Neural cell (in vitro differentiated cells): ENCODE measurements at regions not wholly inside any gene's neighbourhood (a gene's known extent, or its start where the extent isn't known, plus 50 kb on each side); places are given as distances from the start of the nearest gene placed in this dataset.

Experiments
- H2AFZ ChIP-seq: fragments of 200-600, 300-800 bp; sonication (generic), shearing (Covaris generic); 2 replicates; pipeline ENCODE4 v1.6.0; 2014; ENCODE audit warnings: low read depth, mild to moderate bottlenecking, antibody characterized with exemption, low read length, moderate library complexity
- H3F3A ChIP-seq: fragments of 200-600 bp; shearing (Covaris generic); 2 replicates; pipeline ENCODE4 v1.6.1; 2016; ENCODE audit warnings: mild to moderate bottlenecking, moderate library complexity, mixed read lengths, antibody characterized with exemption, low read length; ENCODE audit not compliant: insufficient read depth, poor library complexity, severe bottlenecking
- H3K27ac ChIP-seq: fragments of 200-600, 300-800 bp; sonication (generic), shearing (Covaris generic); 2 replicates; pipeline ENCODE4 v1.5.1; 2014; ENCODE audit warnings: mild to moderate bottlenecking, low read length, moderate library complexity
- H3K27me3 ChIP-seq: fragments of 300-800, 200-600 bp; sonication (generic), shearing (Covaris generic); 2 replicates; pipeline ENCODE4 v1.6.0; 2014; ENCODE audit warnings: mild to moderate bottlenecking, low read depth, low read length, moderate library complexity; ENCODE audit not compliant: insufficient read depth
- H3K36me3 ChIP-seq: fragments of 300-800, 200-600 bp; sonication (generic), shearing (Covaris generic); 2 replicates; pipeline ENCODE4 v1.5.1; 2014; ENCODE audit warnings: mild to moderate bottlenecking, antibody characterized with exemption, low read length, moderate library complexity; ENCODE audit not compliant: insufficient read depth
- H3K4me2 ChIP-seq: fragments of 300-800, 200-600 bp; sonication (generic), shearing (Covaris generic); 2 replicates; pipeline ENCODE4 v1.6.0; 2014; ENCODE audit warnings: mild to moderate bottlenecking, low read length
- H3K4me3 ChIP-seq: fragments of 300-800, 200-600 bp; sonication (generic), shearing (Covaris generic); 2 replicates; pipeline ENCODE4 v1.5.1; 2014; ENCODE audit warnings: mild to moderate bottlenecking, low read length, moderate library complexity
- H3K79me2 ChIP-seq: fragments of 200-600 bp; shearing (Covaris generic); replicated peaks from 2 replicates; pipeline ENCODE4 v1.6.0; 2014; ENCODE audit warnings: mild to moderate bottlenecking, low read length, moderate library complexity; ENCODE audit not compliant: insufficient read depth
- H3K9ac ChIP-seq: fragments of 300-800, 200-600 bp; sonication (generic), shearing (Covaris generic); 2 replicates; pipeline ENCODE4 v1.6.1; 2016; ENCODE audit warnings: mild to moderate bottlenecking, low read length, mixed read lengths
- H3K9me2 ChIP-seq: fragments of 200-600 bp; shearing (Covaris generic); 2 replicates; pipeline ENCODE4 v1.6.1; 2016; ENCODE audit warnings: mild to moderate bottlenecking, low read length, mixed read lengths; ENCODE audit not compliant: insufficient read depth
- H3K9me3 ChIP-seq: fragments of 200-600, 300-800 bp; sonication (generic), shearing (Covaris generic); 2 replicates; pipeline ENCODE4 v1.6.1; 2016; ENCODE audit warnings: mild to moderate bottlenecking, mixed run types, low read length, moderate library complexity, mixed read lengths
- H4K20me1 ChIP-seq: fragments of 200-600 bp; shearing (Covaris generic); 2 replicates; pipeline ENCODE4 v1.6.1; 2016; ENCODE audit warnings: mild to moderate bottlenecking, mixed run types; ENCODE audit not compliant: insufficient read depth
- CTCF ChIP-seq: fragments of 450-650 bp; IDR thresholded peaks from 2 replicates; pipeline ENCODE4 v1.5.1; 2014; ENCODE audit warnings: antibody characterized with exemption, mild to moderate bottlenecking, moderate library complexity; ENCODE audit not compliant: poor library complexity, severe bottlenecking
- EP300 ChIP-seq: fragments of 450-650 bp; conservative IDR thresholded peaks from 2 replicates; pipeline ENCODE4 v1.6.1; 2014; ENCODE audit warnings: antibody characterized with exemption, mild to moderate bottlenecking, moderate library complexity; ENCODE audit not compliant: poor library complexity, severe bottlenecking
- EZH2 ChIP-seq: fragments of 200-600, 300-800 bp; shearing (Covaris generic), sonication (generic); IDR thresholded peaks from 2 replicates; pipeline ENCODE4 v1.6.1; 2014; ENCODE audit warnings: antibody characterized with exemption, low read length, borderline replicate concordance, mild to moderate bottlenecking; ENCODE audit not compliant: insufficient read depth, poor library complexity, severe bottlenecking
- MXI1 ChIP-seq: fragments of 450-650 bp; conservative IDR thresholded peaks from 2 replicates; pipeline ENCODE4 v1.6.1; 2014; ENCODE audit warnings: antibody characterized with exemption, mild to moderate bottlenecking; ENCODE audit not compliant: poor library complexity, severe bottlenecking
- POLR2AphosphoS5 ChIP-seq: IDR thresholded peaks from 2 replicates; pipeline ENCODE4 v1.6.1; 2012
- RAD21 ChIP-seq: fragments of 450-650 bp; conservative IDR thresholded peaks from 2 replicates; pipeline ENCODE4 v1.6.1; 2014; ENCODE audit warnings: antibody characterized with exemption, mild to moderate bottlenecking, moderate library complexity
- REST ChIP-seq: IDR thresholded peaks from 2 replicates; pipeline ENCODE4 v1.6.1; 2012; ENCODE audit warnings: borderline replicate concordance
- SMC3 ChIP-seq: fragments of 450-650 bp; conservative IDR thresholded peaks from 2 replicates; pipeline ENCODE4 v1.6.1; 2014; ENCODE audit warnings: antibody characterized with exemption, mild to moderate bottlenecking, moderate library complexity; ENCODE audit not compliant: poor library complexity
- TAF1 ChIP-seq: IDR thresholded peaks from 2 replicates; pipeline ENCODE4 v1.6.1; 2012; ENCODE audit warnings: low read depth

GRCh38 chr4:75235359-75235951 is 278.7 kb downstream of the RCHY1 start:
- H3K4me2 ChIP-seq, result no peak overlapping the region
- H3K36me3 ChIP-seq, result no peaks in the 10 kb centered on the region
- no peaks in the 10 kb centered on the region for H3K27me3 ChIP-seq
- H3F3A ChIP-seq, result no peaks in the 10 kb centered on the region
- H4K20me1 ChIP-seq, result no peaks in the 10 kb centered on the region
- H3K79me2 ChIP-seq, result no peaks in the 10 kb centered on the region
- no peaks in the 10 kb centered on the region for H3K9me2 ChIP-seq
- no peak overlapping the region for H3K27ac ChIP-seq
- H3K4me3 ChIP-seq, result no peak overlapping the region
- H3K9me3 ChIP-seq, result no peaks in the 10 kb centered on the region
- no peak overlapping the region for H3K9ac ChIP-seq
- TF ChIP-seq RAD21, result no peak
- H2AFZ ChIP-seq, result no peak overlapping the region

- no peak for TF ChIP-seq POLR2AphosphoS5
- TF ChIP-seq TAF1, result no peak
- TF ChIP-seq EP300, result no peak
- no peak for TF ChIP-seq SMC3
- no peak for TF ChIP-seq MXI1
- TF ChIP-seq CTCF, result no peak
- Histone ChIP-seq H3K9me2 (no peaks in the 10 kb centered on the region), H3K9ac (no peak overlapping the region), H3K4me2 (no peak overlapping the region), H3K36me3 (no peaks in the 10 kb centered on the region), H3K79me2 (no peaks in the 10 kb centered on the region), H3K9me3 (no peaks in the 10 kb centered on the region), H3K27me3 (no peaks in the 10 kb centered on the region), H2AFZ (no peak overlapping the region), H3F3A (no peaks in the 10 kb centered on the region), H4K20me1 (no peaks in the 10 kb centered on the region), H3K4me3 (no peak overlapping the region), H3K27ac (no peak overlapping the region)
Observed at GRCh38 chr4:75232546-75232945, 281.7 kb downstream of the RCHY1 start.

GRCh38 chr4:75229806-75230570 is 284.2 kb downstream of the RCHY1 start:
- H3K27me3 ChIP-seq, result no peaks in the 10 kb centered on the region
- H3K4me2 ChIP-seq, result no peak overlapping the region
- H3K9ac ChIP-seq, result no peak overlapping the region
- H4K20me1 ChIP-seq, result no peaks in the 10 kb centered on the region
- H3K9me2 ChIP-seq, result no peaks in the 10 kb centered on the region
- H3K4me3 ChIP-seq, result no peak overlapping the region
- no peaks in the 10 kb centered on the region for H3K79me2 ChIP-seq
- TF ChIP-seq EP300 (no peak), SMC3 (no peak), CTCF (no peak), TAF1 (no peak), MXI1 (no peak), RAD21 (no peak), REST (no peak), EZH2 (no peak), POLR2AphosphoS5 (no peak)
- H3F3A ChIP-seq, result no peaks in the 10 kb centered on the region
- no peak overlapping the region for H3K27ac ChIP-seq
- H3K36me3 ChIP-seq, result no peaks in the 10 kb centered on the region
- no peak overlapping the region for H2AFZ ChIP-seq
- H3K9me3 ChIP-seq, result no peaks in the 10 kb centered on the region
